Tibial nerve (tissue), 4 donors: ENCODE measurements at regions not wholly inside any gene's neighbourhood (a gene's known extent, or its start where the extent isn't known, plus 50 kb on each side); places are given as distances from the start of the nearest gene placed in this dataset.

Experiments used
- DNase-seq, 2 donors: peaks; one replicate each; pipeline ENCODE4 v3.0.0-alpha.2; 2019; ENCODE audit warnings: low spot score in 2 of 2
- H3K27ac ChIP-seq, 4 donors: fragments of 200-600 bp; sonication (generic) in 3 of 4; one replicate each; pipeline ENCODE4 v1.5.1; 2017 to 2019; ENCODE audit warnings: mild to moderate bottlenecking in 1 of 4
- H3K27me3 ChIP-seq, 2 donors: fragments of 200-600 bp; sonication (generic) in 1 of 2; one replicate each; pipeline versions ENCODE4 v1.5.1 to v1.6.0; 2017 to 2019
- H3K36me3 ChIP-seq, 3 donors: fragments of 200-600 bp; sonication (generic); one replicate each; pipeline ENCODE4 v1.5.1; 2018 to 2019
- H3K4me1 ChIP-seq, 4 donors: fragments of 200-600 bp; sonication (generic) in 3 of 4; one replicate each; pipeline ENCODE4 v1.5.1; 2017 to 2019
- H3K4me3 ChIP-seq, 4 donors: fragments of 200-600 bp; sonication (generic) in 3 of 4; one replicate each; pipeline ENCODE4 v1.5.1; 2017 to 2019; ENCODE audit warnings: mild to moderate bottlenecking in 1 of 4, moderate library complexity in 1 of 4
- H3K9me3 ChIP-seq, 4 donors: fragments of 200-600 bp; sonication (generic) in 3 of 4; one replicate each; pipeline ENCODE4 v1.5.1; 2017 to 2019
- CTCF ChIP-seq, 5 experiments: fragments of 200-600 bp in 3 of 5; fragments of 450-650 bp in 2 of 5; sonication (generic) in 3 of 5; IDR thresholded peaks; one replicate each; pipeline ENCODE4 v1.5.1; 2016 to 2019; ENCODE audit warnings: antibody characterized with exemption in 5 of 5, mild to moderate bottlenecking in 3 of 5, moderate library complexity in 2 of 5
- EP300 ChIP-seq, 2 donors: sonication (generic); formaldehyde crosslinking; IDR thresholded peaks; one replicate each; pipeline ENCODE4 v1.6.1; 2017; ENCODE audit warnings: antibody characterized with exemption in 2 of 2, mild to moderate bottlenecking in 1 of 2
- POLR2A ChIP-seq, 2 donors: fragments of 450-650 bp; IDR thresholded peaks; one replicate each; pipeline ENCODE4 v1.6.1; 2017; ENCODE audit warnings: antibody characterized with exemption in 2 of 2, mild to moderate bottlenecking in 2 of 2, moderate library complexity in 2 of 2
- WGBS, 2 donors: methylation state at CpG; one replicate each; pipeline ENCODE4 v1.1.5; 2018; 5-methylcytosine and 5-hydroxymethylcytosine counted together

- no peak for TF ChIP-seq CTCF (IDR thresholded peaks at IDR 0.05)
- no peak for TF ChIP-seq POLR2A (IDR thresholded peaks at IDR 0.05)
- TF ChIP-seq EP300 (IDR thresholded peaks at IDR 0.05): no peak
- no peak overlapping the region for H3K27ac ChIP-seq
- DNase-seq: no peak
- peaks cover 0 to 16% (median 0%) of the 10 kb centered on the region in 3 donors for H3K36me3 ChIP-seq
- H3K4me3 ChIP-seq: no peak overlapping the region
- peaks cover 0 to 14% (median 0%) of the 10 kb centered on the region in 4 donors for H3K4me1 ChIP-seq
- H3K27me3 ChIP-seq: no peaks in the 10 kb centered on the region
- no peaks in the 10 kb centered on the region for H3K9me3 ChIP-seq
- WGBS, 2 donors: 33 to 42% methylated on average over 2 of the region's 2 CpGs
Measured at GRCh38 chr4:123259676-123260646, 136.6 kb upstream of the SPRY1 start.

- Histone ChIP-seq H3K36me3 (peaks cover 0 to 16% (median 0%) of the 10 kb centered on the region in 3 donors), H3K27ac (no peak overlapping the region), H3K4me3 (no peak overlapping the region), H3K27me3 (no peaks in the 10 kb centered on the region), H3K4me1 (peaks cover 0 to 14% (median 0%) of the 10 kb centered on the region in 4 donors), H3K9me3 (no peaks in the 10 kb centered on the region)
- WGBS, 2 donors: 91 to 93% methylated on average over 5 of the region's 5 CpGs
- no peak for DNase-seq
- no peak for TF ChIP-seq EP300 (IDR thresholded peaks at IDR 0.05)
- TF ChIP-seq POLR2A (IDR thresholded peaks at IDR 0.05): no peak
- TF ChIP-seq CTCF (IDR thresholded peaks at IDR 0.05): no peak
Measured at GRCh38 chr4:123260653-123261052, 135.9 kb upstream of the SPRY1 start.

- no peak overlapping the region for H3K4me3 ChIP-seq
- TF ChIP-seq EP300 (IDR thresholded peaks at IDR 0.05) (no peak), CTCF (IDR thresholded peaks at IDR 0.05) (no peak), POLR2A (IDR thresholded peaks at IDR 0.05) (no peak)
- no peak for DNase-seq
- H3K4me1 ChIP-seq: peaks cover 0 to 14% (median 0%) of the 10 kb centered on the region in 4 donors
- 93 to 97% methylated on average over 3 of the region's 3 CpGs for WGBS, 2 donors
- H3K27me3 ChIP-seq: no peaks in the 10 kb centered on the region
- no peak overlapping the region for H3K27ac ChIP-seq
- H3K36me3 ChIP-seq: peaks cover 0 to 1% (median 0%) of the 10 kb centered on the region in 3 donors
- H3K9me3 ChIP-seq: no peaks in the 10 kb centered on the region
Measured at GRCh38 chr4:123262080-123262479, 134.5 kb upstream of the SPRY1 start.

GRCh38 chr4:123265443-123265842 is 131.2 kb upstream of the SPRY1 start:
- H3K4me3 ChIP-seq: no peak overlapping the region
- H3K36me3 ChIP-seq: no peaks in the 10 kb centered on the region
- 94 to 97% methylated on average over 1 of the region's 1 CpG for WGBS, 2 donors
- H3K9me3 ChIP-seq: no peaks in the 10 kb centered on the region
- H3K27me3 ChIP-seq: no peaks in the 10 kb centered on the region
- no peak for DNase-seq
- no peak for TF ChIP-seq EP300 (IDR thresholded peaks at IDR 0.05)
- H3K27ac ChIP-seq: no peak overlapping the region
- no peaks in the 10 kb centered on the region for H3K4me1 ChIP-seq

GRCh38 chr4:123266221-123266620 is 130.4 kb upstream of the SPRY1 start:
- H3K27me3 ChIP-seq: no peaks in the 10 kb centered on the region
- no peak for DNase-seq
- TF ChIP-seq CTCF (IDR thresholded peaks at IDR 0.05) (no peak), POLR2A (IDR thresholded peaks at IDR 0.05) (no peak), EP300 (IDR thresholded peaks at IDR 0.05) (no peak)

More at GRCh38 chr4:123266221-123266620, 130.4 kb upstream of the SPRY1 start:
- Histone ChIP-seq H3K36me3 (no peaks in the 10 kb centered on the region), H3K4me1 (no peaks in the 10 kb centered on the region), H3K4me3 (no peak overlapping the region), H3K27ac (no peak overlapping the region), H3K9me3 (no peaks in the 10 kb centered on the region)
